Epithelial cell of prostate (primary cell): ENCODE measurements at regions not wholly inside any gene's neighbourhood (a gene's known extent, or its start where the extent isn't known, plus 50 kb on each side); places are given as distances from the start of the nearest gene placed in this dataset.

Experiments
- DNase-seq: peaks from one replicate; pipeline ENCODE4 v3.0.0-alpha.2; 2011; ENCODE audit warnings: low read depth, low spot score
- H3K27ac ChIP-seq: fragments of 450-650 bp; 2 replicates; pipeline ENCODE4 v1.5.1; 2017; ENCODE audit warnings: mild to moderate bottlenecking

DNA sequence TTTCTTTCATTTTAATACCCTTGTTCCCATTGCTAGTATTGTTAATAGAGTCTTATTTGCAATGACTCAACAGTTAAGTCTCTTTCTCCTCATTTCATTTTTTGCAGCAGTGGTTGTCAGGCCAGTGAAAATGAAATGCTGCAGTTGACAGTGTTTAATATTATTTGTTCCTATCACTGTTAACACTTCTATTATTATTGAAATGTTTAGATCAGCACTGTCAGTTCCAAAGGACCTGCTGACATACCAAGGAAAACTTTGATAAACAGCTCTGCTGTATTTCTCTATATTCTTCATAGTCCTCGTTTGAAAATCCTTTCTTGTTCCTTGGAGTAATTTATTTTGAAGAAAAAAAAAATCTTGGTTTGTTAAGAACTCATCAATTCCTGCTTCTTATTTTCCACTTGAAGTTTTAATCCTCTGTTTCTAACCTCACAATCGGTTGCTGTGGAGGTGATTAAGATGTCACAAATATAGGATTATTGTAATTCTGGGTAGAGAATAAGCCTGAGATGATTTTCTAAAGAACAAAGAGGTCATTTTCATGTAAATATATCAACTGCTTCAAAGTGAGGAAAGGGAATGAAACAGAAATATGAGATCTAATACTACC lies 1065.9 kb upstream of the CITED2 start:
- no peak overlapping the region for H3K27ac ChIP-seq
- no peak for DNase-seq

DNA sequence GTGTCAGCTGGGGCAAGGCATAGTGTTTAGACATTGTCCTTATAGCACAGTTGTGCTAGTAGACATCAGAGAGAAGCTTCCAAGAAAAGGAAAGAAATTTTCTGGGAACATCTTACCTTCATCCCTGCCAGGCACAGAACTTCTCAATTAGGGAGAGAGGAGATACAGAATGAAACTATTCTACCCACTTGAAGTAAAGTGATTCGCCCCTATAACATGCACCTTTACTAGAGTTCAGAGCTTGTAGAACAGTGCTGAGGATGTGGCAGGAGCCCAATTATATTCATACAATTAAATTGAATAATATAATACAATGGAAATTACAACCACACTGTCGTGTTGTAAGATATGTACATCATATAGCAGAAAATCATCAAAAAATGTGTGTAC lies 1063.9 kb upstream of the CITED2 start:
- H3K27ac ChIP-seq, result peak overlapping the region; percentile 17
- DNase-seq, result no peak

DNA sequence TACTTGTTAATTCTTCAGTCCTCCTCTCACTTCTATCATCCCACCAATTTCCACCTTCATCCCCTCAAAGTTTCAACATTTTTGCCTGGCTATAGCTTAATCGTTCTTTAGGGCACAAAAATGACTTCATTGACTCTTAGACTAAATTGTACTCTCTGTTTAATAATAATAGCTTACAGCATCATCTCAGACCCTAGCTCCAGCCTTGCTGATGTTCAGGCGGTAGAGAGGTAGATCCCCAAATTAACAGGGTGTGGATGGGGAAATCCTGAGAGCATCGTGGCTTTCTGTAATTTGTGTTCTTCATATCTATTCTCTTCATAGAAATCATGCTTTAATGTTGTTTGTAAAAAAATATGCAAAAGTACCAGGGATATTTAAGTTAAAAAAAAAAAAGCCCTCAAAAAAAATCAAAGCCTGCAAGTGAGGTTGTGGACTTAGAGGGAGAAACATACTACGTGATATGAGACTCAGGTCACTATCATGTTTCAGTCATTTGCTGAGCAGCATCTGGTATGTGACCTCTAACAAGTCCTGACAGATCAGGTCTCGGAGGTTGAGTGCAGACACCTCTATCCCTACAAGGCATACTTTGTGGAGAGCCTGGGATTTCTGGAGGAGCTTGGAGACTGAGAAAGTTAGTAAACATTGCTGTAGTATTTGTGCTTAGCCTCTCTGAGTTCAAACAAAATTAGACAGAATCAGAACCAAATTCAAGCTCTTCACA lies 1063.3 kb upstream of the CITED2 start:
- H3K27ac ChIP-seq, result peak overlapping the region; percentile 17
- no peak for DNase-seq

DNA sequence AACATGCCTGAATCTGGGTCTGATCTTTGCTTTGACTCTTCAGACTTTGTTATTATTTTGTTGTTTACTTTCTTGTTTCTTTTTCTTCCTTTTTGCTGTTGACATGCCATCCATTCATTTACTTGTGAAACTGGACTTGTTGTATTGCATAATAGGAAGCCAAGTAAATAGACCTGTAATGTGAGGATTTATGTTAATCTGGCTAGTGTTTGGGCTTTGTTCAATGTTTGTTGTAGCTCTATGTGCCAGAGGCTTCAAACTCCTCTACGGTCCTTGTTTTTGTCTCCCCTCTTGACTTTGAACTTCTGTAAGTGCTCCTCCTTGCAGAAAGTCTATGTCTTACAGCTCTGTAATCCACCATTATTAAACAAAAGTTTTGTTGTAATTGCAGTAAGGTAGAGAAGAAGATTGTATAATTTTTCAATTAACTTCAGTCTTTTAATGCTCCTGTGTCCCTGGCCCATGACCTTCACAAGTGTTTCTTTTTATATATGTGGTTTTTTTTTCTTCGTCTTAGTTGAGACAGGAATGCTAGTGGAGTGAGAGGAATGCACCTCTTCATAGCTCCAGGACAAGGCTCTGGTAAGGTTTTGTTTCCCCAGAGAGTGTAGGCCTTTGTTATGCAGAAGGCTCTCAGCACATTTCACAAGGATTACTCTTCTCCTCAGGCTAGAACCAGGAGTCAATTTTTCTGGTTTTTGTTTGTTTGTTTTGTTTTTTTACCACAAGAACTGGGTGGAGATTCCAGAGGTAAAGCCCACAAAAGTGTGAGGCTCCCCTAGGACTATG lies 1061.8 kb upstream of the CITED2 start:
- no peak for DNase-seq

DNA sequence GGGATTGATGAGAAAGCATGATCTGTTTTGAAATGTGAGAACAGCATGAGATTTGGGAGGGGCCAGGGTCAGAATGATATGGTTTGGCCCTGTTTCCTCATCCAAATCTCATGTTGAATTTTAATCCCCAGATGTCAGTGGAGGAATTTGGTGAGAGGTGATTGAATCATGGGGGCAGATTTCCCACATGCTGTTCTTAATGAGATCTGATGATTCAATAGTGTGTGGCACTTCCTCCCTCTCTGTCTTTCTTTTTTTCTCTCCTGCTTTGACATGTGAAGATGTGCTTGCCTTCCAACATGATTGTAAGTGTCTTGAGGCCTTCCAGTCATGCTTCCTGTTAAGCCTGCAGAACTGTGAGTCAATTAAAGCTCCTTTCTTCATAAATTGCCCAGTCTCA lies 1060.3 kb upstream of the CITED2 start:
- peak overlapping the region; percentile 28 for H3K27ac ChIP-seq
- peak; percentile 62 for DNase-seq

More for the DNA sequence above, 1061.8 kb upstream of the CITED2 start:
- H3K27ac ChIP-seq, result peak overlapping the region; percentile 24

DNA sequence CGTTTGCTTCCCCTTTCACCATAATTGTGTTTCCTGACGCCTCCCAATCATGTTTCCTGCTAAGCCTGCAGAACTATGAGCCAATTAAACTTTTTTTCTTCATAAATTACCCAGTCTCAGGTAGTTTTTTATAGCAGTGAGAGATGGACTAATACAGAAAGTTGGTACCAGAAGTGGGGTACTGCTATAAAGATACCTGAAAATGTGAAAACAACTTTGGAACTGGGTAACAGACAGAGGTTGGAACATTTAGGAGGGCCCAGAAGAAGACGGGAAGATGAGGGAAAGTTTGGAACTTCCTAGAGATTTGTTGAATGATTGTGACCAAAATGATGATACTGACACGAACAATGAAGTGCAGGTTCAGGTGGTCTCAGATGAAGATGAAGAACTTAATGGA lies 1058.6 kb upstream of the CITED2 start:
- DNase-seq, result no peak
- no peak overlapping the region for H3K27ac ChIP-seq

DNA sequence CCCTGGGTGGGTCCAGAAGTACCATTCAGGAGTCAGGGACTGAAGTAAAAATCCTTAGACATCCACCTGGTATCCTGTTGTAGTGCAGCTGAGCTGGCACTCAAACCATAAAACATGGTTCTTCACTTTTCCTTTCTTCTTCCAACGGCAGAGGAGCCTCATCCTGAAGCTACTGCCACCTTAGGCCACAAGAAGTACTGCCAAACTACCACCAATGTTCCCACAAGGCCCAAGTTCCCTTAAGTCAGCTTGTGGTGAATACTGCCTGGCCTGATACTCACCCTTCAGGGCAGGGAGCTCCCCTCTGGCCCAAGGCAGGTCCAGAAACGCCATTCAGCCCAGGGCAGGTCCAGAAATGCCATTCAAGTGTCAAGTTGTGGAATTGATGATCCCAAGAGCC lies 1053.4 kb upstream of the CITED2 start:
- no peak overlapping the region for H3K27ac ChIP-seq
- no peak for DNase-seq

DNA sequence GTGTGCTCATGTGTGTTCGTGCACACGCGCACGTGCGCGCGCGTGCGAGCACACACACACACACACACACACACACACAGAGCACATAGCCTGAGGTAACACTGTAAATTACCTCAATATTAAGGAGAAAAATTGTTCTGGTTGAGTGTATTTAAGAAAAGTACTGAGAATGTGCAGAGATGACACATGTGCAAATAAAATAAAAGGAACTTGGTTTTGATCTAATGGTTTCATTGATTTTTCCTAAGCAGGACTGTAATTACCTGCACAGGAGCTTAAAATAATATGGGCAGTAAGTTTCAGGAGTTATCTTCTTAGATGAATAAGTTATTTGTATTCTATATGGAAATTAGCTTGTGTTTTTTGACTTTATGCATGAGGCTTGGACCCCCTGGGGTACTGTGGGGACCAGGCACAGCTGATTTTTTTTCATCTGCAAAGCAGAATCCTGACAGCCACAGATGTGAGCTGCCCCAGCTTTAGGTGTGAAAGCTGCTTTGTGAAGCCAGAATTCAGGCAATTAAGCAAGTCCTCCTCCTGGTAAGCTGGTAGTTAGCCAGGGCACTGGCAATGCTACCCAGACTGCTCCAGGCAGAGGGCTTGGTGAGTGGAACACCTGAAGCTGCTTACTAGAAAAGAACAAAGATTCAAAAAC lies 1040.6 kb upstream of the CITED2 start:
- no peak for DNase-seq
- H3K27ac ChIP-seq, result no peak overlapping the region

DNA sequence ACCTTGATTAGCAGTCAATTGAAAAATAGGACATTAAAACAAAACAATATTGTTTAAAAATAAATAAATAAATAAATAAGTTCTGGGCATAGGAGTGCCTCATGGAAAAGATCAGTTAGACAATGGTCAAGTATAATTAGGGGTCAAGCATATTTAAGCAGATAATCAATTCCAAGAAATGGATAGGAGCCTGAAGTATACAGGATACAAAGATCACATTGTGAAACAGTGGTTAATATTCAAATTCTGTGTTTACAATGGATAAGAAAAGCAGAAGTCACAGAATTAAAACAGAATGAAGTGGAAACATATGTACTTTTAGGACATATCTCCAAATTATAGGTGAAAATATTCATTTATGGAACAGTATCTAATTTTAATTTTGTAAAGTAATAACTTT lies 1028.6 kb upstream of the CITED2 start:
- H3K27ac ChIP-seq, result no peak overlapping the region
- DNase-seq, result no peak

DNA sequence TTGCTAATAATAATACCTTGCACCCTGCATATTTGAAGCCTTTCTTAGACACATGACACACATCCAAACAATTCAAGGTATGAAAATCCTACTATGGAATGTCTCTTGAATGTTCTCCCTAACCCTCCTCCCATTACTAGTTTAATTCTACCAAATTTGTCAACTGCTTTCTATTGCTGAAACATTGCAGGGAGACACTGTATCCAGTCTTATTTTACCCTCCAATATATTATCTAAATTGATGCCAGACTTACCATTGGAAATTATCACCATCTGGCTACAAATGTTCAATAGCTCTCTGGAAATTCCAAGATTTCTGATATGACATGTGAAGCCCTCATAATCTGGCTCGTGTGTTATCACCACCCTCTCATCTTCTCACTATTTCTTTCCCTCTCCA lies 1027.3 kb upstream of the CITED2 start:
- DNase-seq, result no peak
- H3K27ac ChIP-seq, result no peak overlapping the region

DNA sequence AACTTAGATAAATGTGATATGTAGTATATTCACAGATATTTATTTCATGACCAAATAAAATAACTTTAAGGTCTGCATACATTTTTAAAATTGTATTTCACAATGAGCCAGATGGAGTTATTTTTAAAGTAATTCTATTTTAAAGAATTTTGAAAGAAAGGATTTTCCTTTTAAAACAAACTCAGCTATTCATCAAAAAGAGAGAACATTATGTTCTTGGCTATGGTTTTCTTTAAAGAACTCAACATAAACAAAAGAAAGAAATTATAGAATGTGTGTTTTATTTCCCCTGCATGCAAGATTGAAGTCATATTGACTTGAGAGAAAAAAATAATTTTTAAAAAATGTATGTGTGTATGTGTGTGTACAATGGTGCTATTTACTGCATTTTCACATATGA lies 1023.6 kb upstream of the CITED2 start:
- no peak for DNase-seq
- H3K27ac ChIP-seq, result no peak overlapping the region

DNA sequence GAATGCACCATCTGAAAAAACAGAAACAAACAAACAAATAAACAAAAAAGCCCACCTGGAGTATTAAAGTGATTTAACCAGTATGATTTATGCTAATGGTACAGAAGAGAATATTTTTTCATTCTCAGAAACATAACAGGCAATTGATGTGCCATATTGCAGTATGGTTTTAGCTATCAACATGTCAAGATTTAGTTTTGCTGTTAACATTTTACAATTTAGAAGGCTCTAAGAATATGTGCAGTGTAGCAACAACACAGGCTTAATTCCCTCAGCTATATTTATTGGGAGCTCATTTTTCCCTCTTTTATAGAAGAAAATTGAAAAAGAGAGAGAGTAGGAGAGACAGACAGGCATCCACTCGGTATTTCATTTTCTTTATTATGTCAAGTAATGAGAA lies 1022.7 kb upstream of the CITED2 start:
- no peak for DNase-seq
- no peak overlapping the region for H3K27ac ChIP-seq

DNA sequence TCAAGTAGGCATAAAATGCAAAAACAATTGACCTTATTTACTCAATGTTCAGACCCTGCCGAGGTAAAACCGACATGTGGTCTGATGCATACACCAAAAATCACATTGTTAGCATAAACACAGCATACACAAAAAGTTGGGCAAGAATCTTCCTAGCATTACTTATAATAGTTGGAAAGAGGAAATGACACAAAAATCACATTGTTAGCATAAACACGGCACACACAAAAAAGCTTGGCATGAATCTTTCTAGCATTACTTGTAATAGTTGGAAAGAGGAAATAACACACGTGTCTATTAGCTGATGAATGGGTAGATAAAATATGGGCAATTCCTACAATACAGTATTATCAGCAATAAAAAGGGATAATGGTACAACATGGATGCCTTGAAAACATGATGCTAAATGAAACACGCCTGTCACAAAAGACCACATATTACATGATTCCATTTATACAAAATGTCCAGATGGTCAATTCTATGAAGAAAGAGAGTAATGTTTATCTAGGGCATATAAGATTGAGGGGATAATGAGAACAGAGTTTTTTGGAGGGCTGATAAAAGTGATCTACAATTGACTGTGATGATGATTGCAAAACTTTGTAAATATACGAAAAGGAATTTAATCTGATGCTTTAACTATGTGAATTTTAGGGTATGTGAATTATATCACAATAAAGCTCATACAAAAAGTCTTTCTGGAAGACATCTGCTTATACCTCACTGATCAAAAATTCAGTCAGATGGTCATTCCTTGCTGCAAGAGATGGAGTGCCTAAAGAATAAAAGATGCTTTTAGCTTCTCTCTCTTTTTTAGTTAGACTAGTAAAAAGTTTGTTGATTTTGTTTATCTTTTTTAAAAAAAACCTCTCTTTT lies 1019.5 kb upstream of the CITED2 start:
- H3K27ac ChIP-seq, result no peak overlapping the region
- DNase-seq, result no peak

DNA sequence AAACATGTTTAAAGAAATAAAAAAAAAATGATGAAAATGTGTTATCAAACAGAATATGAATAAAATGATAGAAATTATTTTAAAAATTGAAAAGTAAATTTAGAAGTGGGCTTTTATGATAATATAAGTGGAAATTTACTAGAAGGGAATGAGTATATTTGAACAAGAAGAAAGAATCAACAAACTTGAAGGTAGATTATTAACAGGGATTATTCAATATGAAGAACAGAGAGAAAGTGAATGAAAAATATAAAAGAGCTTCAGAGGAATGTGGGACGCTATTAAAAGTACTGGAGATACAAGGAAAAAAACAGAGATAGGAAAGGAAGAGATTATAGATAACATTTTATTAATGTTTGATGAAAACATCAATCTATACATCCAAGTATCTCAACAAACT lies 1014.4 kb upstream of the CITED2 start:
- no peak overlapping the region for H3K27ac ChIP-seq
- no peak for DNase-seq

DNA sequence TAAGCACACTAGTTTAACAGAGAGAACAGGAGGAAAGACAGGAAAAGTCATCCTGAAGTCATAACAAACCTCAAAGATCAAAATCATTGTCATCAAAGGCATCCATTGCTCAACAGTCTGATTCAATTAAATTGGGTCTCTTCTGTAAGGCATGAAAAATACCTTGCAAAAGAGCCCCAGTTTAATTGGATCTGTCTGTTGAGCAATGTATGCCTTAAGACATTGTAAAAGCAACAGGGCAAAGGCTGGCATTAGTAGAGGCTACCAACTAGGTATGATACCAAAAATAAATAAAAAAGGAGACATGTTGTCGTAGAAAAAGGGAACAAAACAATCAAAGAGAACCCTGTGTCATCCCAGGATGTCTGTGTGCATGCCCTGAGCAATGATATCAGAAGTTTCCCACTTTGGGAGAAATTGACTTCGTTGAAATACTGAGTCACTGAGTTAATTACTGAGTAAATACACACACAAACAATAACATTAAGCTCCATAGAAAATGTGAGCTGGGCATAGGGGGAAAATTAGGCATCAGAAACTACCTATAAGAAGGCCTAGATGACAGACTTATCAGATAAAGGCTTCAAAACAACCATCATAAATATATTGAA lies 1013.8 kb upstream of the CITED2 start:
- no peak for DNase-seq
- H3K27ac ChIP-seq, result no peak overlapping the region

DNA sequence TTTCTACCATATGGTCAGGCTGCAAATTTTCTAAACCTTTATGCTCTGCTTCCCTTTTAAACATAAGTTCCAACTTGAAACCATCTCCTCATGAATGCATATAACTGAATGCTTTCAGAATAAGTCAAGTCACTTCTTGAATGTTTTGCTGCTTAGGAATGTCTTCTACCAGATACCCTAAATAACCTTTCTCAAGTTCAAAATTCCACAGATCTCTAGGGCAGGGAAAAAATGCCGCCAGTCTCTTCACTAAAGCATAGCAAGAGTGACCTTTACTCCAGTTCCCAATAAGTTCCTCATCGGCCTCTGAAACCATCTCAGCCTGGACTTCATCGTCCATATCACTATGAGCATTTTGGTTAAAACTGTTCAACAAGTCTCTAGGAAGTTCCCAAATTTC lies 1011.2 kb upstream of the CITED2 start:
- DNase-seq, result no peak
- no peak overlapping the region for H3K27ac ChIP-seq

DNA sequence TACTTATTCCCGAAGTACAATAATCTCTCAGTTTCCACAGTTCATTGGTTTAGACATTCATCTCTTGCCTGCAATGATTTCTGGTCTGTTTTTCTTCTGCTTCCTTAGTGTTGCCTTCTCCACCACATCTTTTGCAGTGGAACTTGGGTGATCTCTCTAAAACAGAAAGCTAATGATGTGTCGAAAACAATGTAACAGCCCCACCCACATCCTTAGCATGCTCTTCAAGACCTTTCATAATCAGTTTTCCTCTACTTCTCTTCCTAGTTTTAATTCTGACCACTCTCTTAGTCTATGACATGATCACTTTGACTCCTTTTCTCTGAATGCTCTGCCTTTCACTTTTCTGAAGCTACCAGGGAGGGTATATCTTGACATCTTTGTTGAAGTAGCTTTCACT lies 1007.9 kb upstream of the CITED2 start:
- no peak overlapping the region for H3K27ac ChIP-seq
- DNase-seq, result no peak

DNA sequence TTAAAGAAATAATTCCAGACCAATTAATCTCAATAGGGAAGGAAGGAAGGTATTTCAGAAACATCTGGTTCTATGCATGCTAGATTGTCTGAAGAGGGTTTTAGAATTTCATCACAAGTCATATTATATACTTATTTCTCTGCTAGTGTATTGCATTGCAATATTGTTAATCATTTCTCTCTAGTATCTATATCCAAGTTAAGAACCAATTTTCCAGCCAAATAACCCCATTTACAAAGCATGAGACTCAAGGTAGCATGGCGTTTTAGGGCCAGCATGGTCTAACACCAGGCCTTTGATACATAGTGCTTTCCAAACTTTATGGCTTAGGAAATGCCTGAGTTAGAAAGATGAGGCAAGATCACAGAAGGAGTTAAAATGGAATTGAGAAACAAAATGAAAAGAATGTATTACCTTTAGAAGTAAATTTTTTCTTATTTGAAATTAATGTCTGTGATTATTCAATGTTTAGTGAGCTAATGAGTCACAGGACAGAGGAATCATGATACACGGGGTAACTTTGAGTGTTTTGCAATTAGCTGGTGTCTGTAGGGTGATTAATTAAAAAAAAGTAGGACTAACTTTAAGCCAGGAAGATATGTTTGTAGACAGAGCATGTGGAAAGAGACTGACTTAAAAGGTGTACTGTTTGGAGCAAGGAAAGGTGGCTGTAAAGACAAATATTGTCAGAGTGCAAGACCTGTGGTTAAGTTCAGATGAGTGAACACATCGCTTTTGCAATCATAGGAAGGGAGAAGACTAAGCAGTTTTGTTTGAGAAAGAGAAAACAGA lies 1006.2 kb upstream of the CITED2 start:
- DNase-seq, result no peak
- H3K27ac ChIP-seq, result no peak overlapping the region

DNA sequence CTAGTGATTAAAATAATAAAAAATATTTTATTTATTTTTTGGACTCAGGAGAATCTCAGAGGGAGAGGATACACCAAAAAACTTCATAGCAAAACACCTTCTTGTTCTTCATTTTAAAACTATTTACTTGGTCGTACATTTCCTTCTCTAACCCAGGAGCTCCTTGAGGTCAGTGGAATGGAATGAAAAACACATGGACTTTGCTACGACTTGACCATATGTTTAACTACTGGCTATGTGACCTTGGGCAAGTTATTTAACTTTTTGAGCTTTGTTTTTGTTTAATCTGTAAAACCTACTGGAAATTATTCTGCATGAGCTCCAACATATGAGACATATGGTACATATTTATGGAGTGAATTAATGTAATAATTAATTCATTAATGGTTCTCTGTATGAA lies 1005.5 kb upstream of the CITED2 start:
- DNase-seq, result no peak
- no peak overlapping the region for H3K27ac ChIP-seq
